Retinal pigment epithelial cell (primary cell): ENCODE measurements at regions not wholly inside any gene's neighbourhood (a gene's known extent, or its start where the extent isn't known, plus 50 kb on each side); places are given as distances from the start of the nearest gene placed in this dataset.
"Not testable (repeated sequence)": the region's sequence is repeated elsewhere in the genome, so short reads cannot be mapped to it uniquely, and the experiment has no call there.

ENCODE experiments used
- DNase-seq: peaks from one replicate; pipeline ENCODE4 v3.0.0-alpha.2; 2010; ENCODE audit warnings: low read depth
- H3K4me3 ChIP-seq: 2 replicates; pipeline ENCODE4 v1.5.1; 2011; ENCODE audit warnings: mild to moderate bottlenecking, low read length, control low read depth, moderate library complexity
- TF ChIP-seq, protein P1 (sequence below): conservative IDR thresholded peaks from 2 replicates; pipeline ENCODE4 v1.5.1; 2011; ENCODE audit warnings: low read depth, low read length, control low read depth, inconsistent platforms

DNA sequence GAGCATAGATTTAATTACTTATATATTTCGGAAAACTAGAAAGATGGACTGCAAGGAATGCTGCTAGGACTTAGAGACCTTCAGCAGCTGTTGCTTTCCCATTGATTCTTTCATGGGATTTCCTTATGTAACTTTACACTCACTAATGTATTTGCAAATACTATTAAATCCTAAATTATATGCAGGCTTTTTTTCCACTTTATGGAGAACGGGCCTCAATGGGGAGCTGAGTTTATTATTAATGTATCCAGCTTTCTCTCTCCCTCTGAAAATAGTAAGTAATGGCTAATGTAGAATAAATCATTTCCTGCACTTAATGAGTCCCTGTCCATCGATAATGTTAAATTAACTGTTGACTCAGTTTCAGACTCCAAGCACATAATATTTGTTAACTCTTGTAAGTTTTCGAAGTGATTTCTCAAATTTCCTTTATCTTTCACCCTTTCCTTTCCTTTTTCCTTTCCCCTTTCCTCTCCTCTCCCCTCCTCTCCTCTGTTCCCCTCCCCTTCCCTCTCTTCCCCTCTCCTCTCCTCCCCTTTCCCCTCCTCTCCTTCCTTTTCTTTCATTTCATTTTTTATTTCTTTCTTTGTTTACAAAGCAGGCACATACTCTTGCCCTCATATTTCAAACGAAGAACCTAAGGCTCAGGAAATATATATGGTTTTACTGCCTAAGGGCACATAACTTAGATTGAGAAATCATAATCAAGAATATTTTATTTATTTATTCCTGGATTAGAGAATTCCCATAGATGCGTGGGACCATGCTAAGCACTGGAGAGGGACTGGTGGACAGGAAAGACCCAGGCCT lies 503.6 kb downstream of the MMUT start:
- TF ChIP-seq, protein P1, sequence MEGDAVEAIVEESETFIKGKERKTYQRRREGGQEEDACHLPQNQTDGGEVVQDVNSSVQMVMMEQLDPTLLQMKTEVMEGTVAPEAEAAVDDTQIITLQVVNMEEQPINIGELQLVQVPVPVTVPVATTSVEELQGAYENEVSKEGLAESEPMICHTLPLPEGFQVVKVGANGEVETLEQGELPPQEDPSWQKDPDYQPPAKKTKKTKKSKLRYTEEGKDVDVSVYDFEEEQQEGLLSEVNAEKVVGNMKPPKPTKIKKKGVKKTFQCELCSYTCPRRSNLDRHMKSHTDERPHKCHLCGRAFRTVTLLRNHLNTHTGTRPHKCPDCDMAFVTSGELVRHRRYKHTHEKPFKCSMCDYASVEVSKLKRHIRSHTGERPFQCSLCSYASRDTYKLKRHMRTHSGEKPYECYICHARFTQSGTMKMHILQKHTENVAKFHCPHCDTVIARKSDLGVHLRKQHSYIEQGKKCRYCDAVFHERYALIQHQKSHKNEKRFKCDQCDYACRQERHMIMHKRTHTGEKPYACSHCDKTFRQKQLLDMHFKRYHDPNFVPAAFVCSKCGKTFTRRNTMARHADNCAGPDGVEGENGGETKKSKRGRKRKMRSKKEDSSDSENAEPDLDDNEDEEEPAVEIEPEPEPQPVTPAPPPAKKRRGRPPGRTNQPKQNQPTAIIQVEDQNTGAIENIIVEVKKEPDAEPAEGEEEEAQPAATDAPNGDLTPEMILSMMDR: no peak

DNA sequence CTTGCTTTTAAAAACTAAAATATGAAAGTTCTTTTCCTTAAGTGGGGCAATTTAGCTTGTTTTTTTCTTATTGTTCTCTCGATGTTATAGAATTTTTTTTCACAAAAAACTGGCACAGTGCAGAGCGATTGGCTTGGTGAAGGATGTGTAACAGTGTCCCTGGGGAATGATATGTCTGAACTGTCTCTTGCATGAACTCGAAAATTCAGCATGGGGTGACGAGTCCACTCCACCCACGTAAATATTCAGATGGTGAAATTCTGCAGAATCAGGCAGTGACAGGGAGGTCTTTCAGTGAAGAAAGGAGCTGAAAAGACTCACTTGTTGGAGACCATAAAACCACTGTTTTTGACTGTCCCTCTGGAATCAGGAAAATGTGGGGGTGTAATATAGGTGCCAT lies 505.3 kb downstream of the MMUT start:
- DNase-seq: no peak
- no peak overlapping the region for H3K4me3 ChIP-seq
- TF ChIP-seq, protein P1: no peak

More for the DNA sequence above, 503.6 kb downstream of the MMUT start:
- H3K4me3 ChIP-seq: no peak overlapping the region
- DNase-seq: no peak

DNA sequence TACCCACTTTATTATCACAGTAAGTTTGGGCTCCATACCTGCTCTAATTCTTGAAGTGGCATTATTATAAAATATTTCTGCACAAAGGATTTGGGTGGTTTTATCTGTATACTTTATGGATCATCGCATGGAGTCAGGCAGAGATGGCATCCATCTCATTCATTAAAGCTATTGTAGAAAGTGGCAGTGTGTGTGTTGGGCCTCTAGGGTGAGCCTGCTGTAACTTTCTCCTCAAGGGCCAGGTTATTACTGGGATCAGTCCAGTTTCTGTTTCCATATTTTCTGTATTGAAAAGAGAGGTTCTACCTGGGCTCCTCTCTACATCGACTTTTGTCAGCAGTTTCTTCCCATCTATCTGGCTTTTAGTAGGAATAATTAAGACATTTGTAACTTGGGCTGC lies 511.1 kb downstream of the MMUT start:
- no peak for DNase-seq
- TF ChIP-seq, protein P1: no peak
- no peak overlapping the region for H3K4me3 ChIP-seq

DNA sequence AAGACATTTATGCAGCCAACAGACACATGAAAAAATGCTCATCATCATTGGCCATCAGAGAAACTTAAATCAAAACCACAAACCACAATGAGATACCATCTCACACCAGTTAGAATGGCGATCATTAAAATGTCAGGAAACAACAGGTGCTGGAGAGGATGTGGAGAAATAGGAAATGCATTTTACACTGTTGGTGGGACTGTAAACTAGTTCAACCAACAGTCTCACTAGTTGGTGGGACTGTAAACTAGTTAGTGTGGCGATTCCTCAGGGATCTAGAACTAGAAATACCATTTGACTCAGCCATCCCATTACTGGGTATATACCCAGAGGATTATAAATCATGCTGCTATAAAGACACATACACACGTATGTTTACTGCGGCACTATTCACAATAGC lies 518.8 kb downstream of the MMUT start:
- not testable (repeated sequence) for H3K4me3 ChIP-seq, DNase-seq

DNA sequence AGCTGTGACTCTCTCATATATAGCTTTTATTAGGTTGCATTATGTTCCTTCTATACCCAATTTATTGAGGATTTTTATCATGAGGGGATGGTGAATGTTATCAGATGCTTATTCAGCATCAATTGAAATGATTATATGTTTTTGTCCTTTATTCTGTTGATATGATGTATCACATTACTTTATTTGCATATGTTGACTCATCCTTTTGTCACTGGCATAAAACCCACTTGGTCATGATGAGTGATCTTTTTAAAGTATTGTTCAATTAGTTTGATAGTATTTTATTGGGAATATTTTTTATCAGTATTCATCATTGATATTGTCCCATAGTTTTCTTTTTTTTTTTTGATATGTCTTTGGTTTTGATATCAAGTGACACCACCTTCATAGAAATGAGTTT lies 529.9 kb downstream of the MMUT start:
- DNase-seq: no peak
- H3K4me3 ChIP-seq: no peak overlapping the region
- TF ChIP-seq, protein P1: no peak

DNA sequence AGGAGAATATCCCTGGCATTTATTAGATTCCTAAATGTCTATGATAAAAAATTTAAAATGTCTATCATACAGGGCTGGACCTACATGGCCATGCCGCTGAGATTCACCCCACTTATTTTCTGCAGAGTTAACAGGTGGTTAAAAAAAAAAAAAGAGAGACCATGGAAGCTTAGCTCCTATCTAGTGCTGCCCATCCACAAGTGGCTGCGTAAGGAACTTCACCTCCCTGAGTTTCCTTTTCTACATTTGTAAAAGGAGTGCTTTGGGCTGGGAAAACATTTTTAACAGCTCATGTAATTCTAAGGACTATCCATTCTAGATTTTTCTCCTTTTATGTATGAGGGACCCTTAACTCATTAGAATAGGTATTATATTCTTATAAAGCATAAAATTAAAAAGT lies 534.1 kb downstream of the MMUT start:
- no peak overlapping the region for H3K4me3 ChIP-seq
- DNase-seq: no peak
- TF ChIP-seq, protein P1: no peak

DNA sequence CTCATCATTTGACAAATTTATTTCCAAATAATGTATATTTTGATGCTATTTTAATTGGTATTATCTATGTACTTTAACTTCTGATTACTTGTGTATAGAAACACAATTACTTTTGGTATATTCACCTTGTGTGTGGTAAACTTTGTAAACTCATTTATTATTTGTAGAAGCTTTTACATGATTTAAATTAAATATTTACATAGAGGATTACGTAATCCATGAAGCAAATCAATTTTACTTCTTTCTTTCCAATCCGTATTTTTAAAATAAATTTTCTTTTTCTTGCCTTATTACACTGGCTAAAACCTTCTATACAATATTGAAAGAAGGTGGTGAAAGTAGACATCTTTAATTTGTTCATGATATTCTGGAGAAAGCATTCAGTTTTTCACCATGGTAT lies 540.2 kb downstream of the MMUT start:
- no peak overlapping the region for H3K4me3 ChIP-seq
- no peak for DNase-seq
- TF ChIP-seq, protein P1: no peak
